Vagina (tissue), 2 donors: ENCODE measurements at regions not wholly inside any gene's neighbourhood (a gene's known extent, or its start where the extent isn't known, plus 50 kb on each side); places are given as distances from the start of the nearest gene placed in this dataset.

Experiments used
- CTCF ChIP-seq, 3 experiments: fragments of 450-650 bp in 2 of 3; fragments of 200-600 bp in 1 of 3; sonication (generic) in 1 of 3; IDR thresholded peaks; one replicate each; pipeline ENCODE4 v1.5.1; 2017 to 2019; ENCODE audit warnings: antibody characterized with exemption in 3 of 3, mild to moderate bottlenecking in 2 of 3, moderate library complexity in 2 of 3
- POLR2A ChIP-seq, 2 donors: fragments of 450-650 bp; IDR thresholded peaks; one replicate each; pipeline ENCODE4 v1.6.1; 2017; ENCODE audit warnings: antibody characterized with exemption in 2 of 2, mild to moderate bottlenecking in 2 of 2, moderate library complexity in 2 of 2
- POLR2AphosphoS5 ChIP-seq, 2 donors: sonication (generic); formaldehyde crosslinking; IDR thresholded peaks; one replicate each; pipeline ENCODE4 v1.9.0; 2017; ENCODE audit warnings: antibody characterized with exemption in 2 of 2, mild to moderate bottlenecking in 2 of 2, low read depth in 1 of 2; ENCODE audit not compliant: insufficient read depth in 1 of 2

GRCh38 chr10:23981520-23982309 lies 227.2 kb upstream of the KIAA1217 start:
- TF ChIP-seq CTCF (IDR thresholded peaks at IDR 0.05): no peak
- no peak for TF ChIP-seq POLR2A (IDR thresholded peaks at IDR 0.05)
- TF ChIP-seq POLR2AphosphoS5 (IDR thresholded peaks at IDR 0.05; ENCODE audit: insufficient read depth in 1 of 2, low read depth in 1 of 2): no peak
